Neuronal stem cell (in vitro differentiated cells): ENCODE measurements at regions not wholly inside any gene's neighbourhood (a gene's known extent, or its start where the extent isn't known, plus 50 kb on each side); places are given as distances from the start of the nearest gene placed in this dataset.

Experiments
- DNase-seq: peaks from one replicate; pipeline ENCODE4 v3.0.0-alpha.2; 2013; ENCODE audit warnings: low spot score
- H2AFZ ChIP-seq: one replicate; pipeline ENCODE4 v1.6.1; 2013; ENCODE audit warnings: mild to moderate bottlenecking, low read length, inconsistent platforms
- H2AK5ac ChIP-seq: 2 replicates; pipeline ENCODE4 v1.6.1; 2013; ENCODE audit warnings: low read depth, mild to moderate bottlenecking, inconsistent platforms, low read length, moderate library complexity, mixed read lengths
- H2BK120ac ChIP-seq: 2 replicates; pipeline ENCODE4 v1.6.1; 2013; ENCODE audit warnings: low read depth, mild to moderate bottlenecking, inconsistent platforms, low read length, moderate library complexity, mixed read lengths
- H2BK12ac ChIP-seq: one replicate; pipeline ENCODE4 v1.6.1; 2013; ENCODE audit warnings: low read length, inconsistent platforms
- H2BK15ac ChIP-seq: 2 replicates; pipeline ENCODE4 v1.6.1; 2013; ENCODE audit warnings: mild to moderate bottlenecking, low read length, inconsistent platforms, mixed read lengths
- H2BK5ac ChIP-seq: one replicate; pipeline ENCODE4 v1.6.1; 2013; ENCODE audit warnings: inconsistent platforms, mild to moderate bottlenecking, low read length, moderate library complexity
- H3K14ac ChIP-seq: one replicate; pipeline ENCODE4 v1.6.1; 2013; ENCODE audit warnings: low read length, inconsistent platforms
- H3K18ac ChIP-seq: 2 replicates; pipeline ENCODE4 v1.6.1; 2013; ENCODE audit warnings: low read length, inconsistent platforms
- H3K23ac ChIP-seq: 2 replicates; pipeline ENCODE4 v1.6.1; 2013; ENCODE audit warnings: low read depth, mild to moderate bottlenecking, mixed read lengths, low read length, inconsistent platforms; ENCODE audit not compliant: poor library complexity
- H3K27ac ChIP-seq: replicated peaks from 3 replicates; pipeline ENCODE4 v1.5.1; 2013; ENCODE audit warnings: low read length, inconsistent platforms
- H3K27me3 ChIP-seq, 3 experiments: 2 replicates each; pipeline ENCODE4 v1.6.1; 2013; ENCODE audit warnings: low read length in 3 of 3, mild to moderate bottlenecking in 2 of 3, inconsistent platforms in 1 of 3, low read depth in 1 of 3, mixed read lengths in 1 of 3, moderate library complexity in 1 of 3; ENCODE audit not compliant: control insufficient read depth in 3 of 3, insufficient read depth in 3 of 3
- H3K36me3 ChIP-seq, 2 donors: replicated peaks in 1 of 2; 2 replicates each; pipeline ENCODE4 v1.6.1; 2013; ENCODE audit warnings: low read length in 2 of 2; ENCODE audit not compliant: control insufficient read depth in 2 of 2, insufficient read depth in 2 of 2
- H3K4ac ChIP-seq: 2 replicates; pipeline ENCODE4 v1.6.1; 2013; ENCODE audit warnings: inconsistent platforms, mild to moderate bottlenecking, low read length, moderate library complexity
- H3K4me1 ChIP-seq, 2 donors: 1 replicate in 1 of 2; 2 replicates in 1 of 2; pipeline ENCODE4 v1.6.1; 2013; ENCODE audit warnings: low read length in 2 of 2, low read depth in 1 of 2; ENCODE audit not compliant: control insufficient read depth in 2 of 2, insufficient read depth in 1 of 2
- H3K4me2 ChIP-seq: one replicate; pipeline ENCODE4 v1.6.1; 2013; ENCODE audit warnings: mild to moderate bottlenecking, low read length, inconsistent platforms; ENCODE audit not compliant: insufficient read depth, poor library complexity, severe bottlenecking
- H3K4me3 ChIP-seq, 2 donors: 2 replicates each; pipeline ENCODE4 v1.5.1; 2013; ENCODE audit warnings: low read length in 2 of 2, mild to moderate bottlenecking in 2 of 2, inconsistent platforms in 1 of 2, moderate library complexity in 1 of 2
- H3K79me1 ChIP-seq: one replicate; pipeline ENCODE4 v1.6.1; 2013; ENCODE audit warnings: low read depth, mild to moderate bottlenecking, inconsistent platforms, low read length, moderate library complexity
- H3K9ac ChIP-seq: one replicate; pipeline ENCODE4 v1.6.1; 2013; ENCODE audit warnings: mild to moderate bottlenecking, low read depth, low read length, inconsistent platforms; ENCODE audit not compliant: poor library complexity
- H3K9me3 ChIP-seq, 2 donors: replicated peaks in 1 of 2; 2 replicates each; pipeline versions ENCODE3 to v1.6.1; 2013; ENCODE audit warnings: low read length in 2 of 2, mild to moderate bottlenecking in 2 of 2, inconsistent platforms in 1 of 2, low read depth in 1 of 2, mixed read lengths in 1 of 2, moderate library complexity in 1 of 2; ENCODE audit not compliant: control insufficient read depth in 2 of 2, insufficient read depth in 1 of 2
- H4K8ac ChIP-seq: one replicate; pipeline ENCODE4 v1.6.1; 2013; ENCODE audit warnings: low read depth, mild to moderate bottlenecking, inconsistent platforms, low read length, moderate library complexity
- H4K91ac ChIP-seq: one replicate; pipeline ENCODE4 v1.6.1; 2013; ENCODE audit warnings: low read length, low read depth, mild to moderate bottlenecking, inconsistent platforms; ENCODE audit not compliant: poor library complexity
- WGBS, 2 donors: extraction: QIAGEN DNeasy Blood & Tissue Kit; methylation state at CpG; one replicate each; pipeline ENCODE4 v1.1.7; 2013; ENCODE audit warnings: missing lambda C conversion rate in 2 of 2, mixed read lengths in 1 of 2; ENCODE audit not compliant: insufficient read length in 2 of 2, insufficient replicate concordance in 1 of 2; ENCODE audit errors: extremely low coverage in 2 of 2; 5-methylcytosine and 5-hydroxymethylcytosine counted together

DNA sequence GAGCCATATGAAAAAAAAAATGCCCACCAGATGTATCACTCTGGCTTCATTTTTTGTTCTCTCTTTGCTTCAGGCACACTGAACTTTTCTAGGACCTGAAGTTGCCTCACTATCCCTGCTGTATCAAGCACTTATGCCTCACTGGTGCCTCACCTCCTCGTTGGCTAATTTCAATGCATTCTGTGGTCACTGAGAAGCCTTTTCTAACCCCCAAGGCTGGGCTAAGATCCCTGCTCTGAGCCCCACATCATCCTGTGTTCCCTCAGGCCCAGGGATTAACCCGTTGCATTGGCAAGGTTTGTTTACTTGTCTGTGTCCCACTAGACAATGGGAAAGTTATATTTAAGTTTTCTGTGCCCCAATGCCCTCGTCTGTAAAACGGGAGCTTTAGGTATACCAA is 362.7 kb downstream of the OSTF1 start:
- Histone ChIP-seq H4K91ac (no peak overlapping the region), H2BK12ac (no peak overlapping the region), H4K8ac (no peak overlapping the region), H3K27ac (no peak overlapping the region), H3K9ac (no peak overlapping the region), H3K14ac (no peak overlapping the region), H3K36me3 (no peaks in the 10 kb centered on the region), H2AFZ (no peak overlapping the region), H3K4me2 (no peak overlapping the region), H3K4me1 (peaks cover 0 to 3% of the 10 kb centered on the region in 2 donors), H3K9me3 (no peaks in the 10 kb centered on the region), H3K27me3 (no peaks in the 10 kb centered on the region), H3K79me1 (no peaks in the 10 kb centered on the region), H3K18ac (no peak overlapping the region), H3K4me3 (no peak overlapping the region), H2BK5ac (no peak overlapping the region), H3K4ac (no peak overlapping the region), H2AK5ac (no peak overlapping the region), H2BK120ac (no peak overlapping the region), H3K23ac (no peak overlapping the region), H2BK15ac (no peak overlapping the region)
- WGBS, 2 donors: no CpG with 5 or more reads among the region's 4 CpGs
- no peak for DNase-seq

DNA sequence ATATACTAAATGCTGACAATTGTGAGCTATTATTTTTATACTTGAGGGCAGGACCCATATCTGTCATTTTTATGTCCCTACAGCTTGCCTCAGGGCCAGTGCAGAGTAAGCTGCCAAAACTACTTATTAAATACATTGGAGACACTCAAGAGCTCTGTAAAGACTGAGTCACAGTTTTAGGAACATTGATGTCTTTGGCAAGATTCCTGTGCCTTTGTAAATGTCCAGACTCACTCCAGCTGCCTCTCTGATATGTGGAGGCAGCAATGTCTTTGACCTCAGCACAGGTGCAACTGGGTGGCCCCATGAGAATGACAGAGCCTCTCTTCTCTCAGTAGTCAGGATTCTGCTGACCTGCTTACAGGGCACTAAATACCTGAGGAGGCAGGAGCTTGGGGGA is 363.2 kb downstream of the OSTF1 start:
- no peak overlapping the region for H2BK15ac ChIP-seq
- no peak overlapping the region for H3K27ac ChIP-seq
- H3K18ac ChIP-seq: no peak overlapping the region
- no peak overlapping the region for H2AFZ ChIP-seq
- H3K4ac ChIP-seq: no peak overlapping the region
- H3K79me1 ChIP-seq: no peaks in the 10 kb centered on the region
- H4K8ac ChIP-seq: no peak overlapping the region
- no peak overlapping the region for H2BK120ac ChIP-seq
- peaks cover 0 to 3% of the 10 kb centered on the region in 2 donors for H3K4me1 ChIP-seq
- H3K9me3 ChIP-seq: no peaks in the 10 kb centered on the region
- H4K91ac ChIP-seq: no peak overlapping the region
- H3K36me3 ChIP-seq: no peaks in the 10 kb centered on the region
- H3K14ac ChIP-seq: no peak overlapping the region
- H2BK5ac ChIP-seq: no peak overlapping the region
- H3K4me2 ChIP-seq: no peak overlapping the region
- no peak overlapping the region for H2BK12ac ChIP-seq
- no peak overlapping the region for H3K4me3 ChIP-seq
- no peak overlapping the region for H3K9ac ChIP-seq
- H2AK5ac ChIP-seq: no peak overlapping the region
- DNase-seq: no peak
- no peak overlapping the region for H3K23ac ChIP-seq
- no peaks in the 10 kb centered on the region for H3K27me3 ChIP-seq

DNA sequence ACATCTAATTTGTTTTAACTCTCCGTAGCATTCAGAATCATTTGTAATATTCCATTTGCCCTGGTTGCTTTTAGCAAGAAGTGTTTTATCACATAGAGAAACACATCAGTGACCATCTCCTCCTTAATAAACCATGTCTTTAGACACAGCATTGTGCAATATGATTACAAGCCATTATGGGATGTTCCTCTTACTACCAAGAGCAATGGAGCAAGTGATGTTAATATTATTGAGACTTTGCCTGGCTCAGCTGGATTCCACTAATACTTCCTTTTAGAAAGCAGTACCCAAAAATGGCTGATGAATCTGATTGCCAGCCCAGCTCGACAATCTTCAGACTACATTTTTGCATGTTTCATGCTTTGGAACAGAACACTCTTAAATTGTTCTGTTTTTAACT is 364.2 kb downstream of the OSTF1 start:
- Histone ChIP-seq H2BK120ac (no peak overlapping the region), H3K9ac (no peak overlapping the region), H4K8ac (no peak overlapping the region), H2BK15ac (no peak overlapping the region), H3K14ac (no peak overlapping the region), H4K91ac (no peak overlapping the region), H2AK5ac (no peak overlapping the region), H3K18ac (no peak overlapping the region), H2BK5ac (no peak overlapping the region), H2AFZ (no peak overlapping the region), H3K4me2 (no peak overlapping the region), H3K27me3 (no peaks in the 10 kb centered on the region), H3K4me1 (peaks cover 0 to 3% of the 10 kb centered on the region in 2 donors), H3K36me3 (no peaks in the 10 kb centered on the region), H3K27ac (no peak overlapping the region), H2BK12ac (no peak overlapping the region), H3K9me3 (no peaks in the 10 kb centered on the region), H3K4me3 (no peak overlapping the region), H3K4ac (no peak overlapping the region), H3K23ac (no peak overlapping the region), H3K79me1 (no peaks in the 10 kb centered on the region)
- no CpG with 5 or more reads among the region's 2 CpGs for WGBS, 2 donors
- no peak for DNase-seq

DNA sequence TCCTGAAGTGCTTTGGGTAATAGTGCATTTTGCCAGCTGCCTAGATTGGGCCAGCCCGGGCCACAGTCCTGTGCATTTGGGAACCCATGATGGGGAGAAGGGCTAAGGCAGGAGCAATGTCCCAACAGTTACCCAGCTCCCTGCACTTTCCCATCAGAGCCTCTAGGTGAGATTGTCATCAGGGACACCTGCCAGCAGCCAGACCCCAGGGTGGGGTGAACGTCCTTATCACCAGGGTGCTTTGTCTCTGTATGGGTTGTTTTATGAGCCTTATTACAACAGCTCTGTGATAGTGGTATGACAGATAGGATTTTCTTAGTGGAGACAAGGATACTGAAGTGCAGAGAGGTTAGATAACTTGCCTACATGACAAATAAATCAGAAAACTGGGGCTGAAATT is 365.7 kb downstream of the OSTF1 start:
- Histone ChIP-seq H3K9ac (no peak overlapping the region), H3K4ac (no peak overlapping the region), H4K8ac (no peak overlapping the region), H3K27me3 (no peaks in the 10 kb centered on the region), H3K4me2 (no peak overlapping the region), H2BK5ac (no peak overlapping the region), H3K9me3 (no peaks in the 10 kb centered on the region), H3K4me1 (peaks cover 0 to 3% of the 10 kb centered on the region in 2 donors), H2BK120ac (no peak overlapping the region), H3K27ac (no peak overlapping the region), H3K14ac (no peak overlapping the region), H2AFZ (no peak overlapping the region), H3K36me3 (no peaks in the 10 kb centered on the region), H2BK15ac (no peak overlapping the region), H3K23ac (no peak overlapping the region), H2AK5ac (no peak overlapping the region), H3K4me3 (no peak overlapping the region), H2BK12ac (no peak overlapping the region), H3K18ac (no peak overlapping the region), H4K91ac (no peak overlapping the region), H3K79me1 (no peaks in the 10 kb centered on the region)
- no CpG with 5 or more reads among the region's 2 CpGs for WGBS, 2 donors
- DNase-seq: no peak
